SJSA1 (cell line): ENCODE measurements at regions not wholly inside any gene's neighbourhood (a gene's known extent, or its start where the extent isn't known, plus 50 kb on each side); places are given as distances from the start of the nearest gene placed in this dataset.

ENCODE experiments used
- DNase-seq, 2 experiments: peaks; one replicate each; pipeline ENCODE4 v3.0.0-alpha.2; 2015 to 2020; ENCODE audit warnings: low spot score in 2 of 2, low read depth in 1 of 2
- H3K27ac ChIP-seq: fragments of 250-450 bp; sonication (Bioruptor Pico); 2 replicates; pipeline ENCODE4 v1.5.1; 2020; ENCODE audit warnings: mild to moderate bottlenecking, moderate library complexity
- H3K27me3 ChIP-seq: fragments of 250-450 bp; sonication (Bioruptor Pico); replicated peaks from 2 replicates; pipeline ENCODE4 v1.5.1; 2020; ENCODE audit warnings: mild to moderate bottlenecking, moderate library complexity
- H3K36me3 ChIP-seq: fragments of 250-450 bp; sonication (Bioruptor Pico); 2 replicates; pipeline ENCODE4 v1.5.1; 2020; ENCODE audit warnings: mild to moderate bottlenecking
- H3K4me1 ChIP-seq: fragments of 250-450 bp; sonication (Bioruptor Pico); replicated peaks from 2 replicates; pipeline ENCODE4 v1.6.1; 2021; ENCODE audit warnings: mild to moderate bottlenecking
- H3K4me3 ChIP-seq: fragments of 250-450 bp; sonication (Bioruptor Pico); 2 replicates; pipeline ENCODE4 v1.5.1; 2020; ENCODE audit warnings: mild to moderate bottlenecking
- H3K9me3 ChIP-seq: fragments of 250-450 bp; sonication (Bioruptor Pico); replicated peaks from 2 replicates; pipeline ENCODE4 v1.5.1; 2020; ENCODE audit warnings: mild to moderate bottlenecking

DNA sequence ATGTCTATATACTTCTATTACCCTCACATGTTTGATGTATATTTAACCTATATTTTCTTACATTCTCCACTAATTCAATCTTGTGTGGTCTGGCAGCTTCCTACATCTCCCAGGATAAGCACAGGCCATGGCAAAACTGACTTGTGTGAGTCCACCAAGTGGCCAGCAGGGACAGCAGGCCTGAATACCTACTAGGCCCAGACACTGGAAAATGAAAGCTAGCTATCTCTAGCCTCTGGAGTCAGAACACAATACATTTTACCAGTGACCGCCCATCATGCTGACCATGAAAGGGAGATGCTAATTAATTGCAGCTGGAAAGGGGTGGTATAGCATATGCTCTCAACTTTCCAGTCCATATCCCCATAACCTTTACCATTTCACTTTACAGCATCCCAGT is 132.3 kb downstream of the PCTP start:
- Histone ChIP-seq H3K36me3 (no peaks in the 10 kb centered on the region), H3K27ac (no peak overlapping the region), H3K27me3 (no peaks in the 10 kb centered on the region), H3K4me3 (no peak overlapping the region), H3K4me1 (peaks cover 17% of the 10 kb centered on the region), H3K9me3 (peaks cover under 1% of the 10 kb centered on the region; the same call in 1 of the 2 replicates)
- DNase-seq: no peak

DNA sequence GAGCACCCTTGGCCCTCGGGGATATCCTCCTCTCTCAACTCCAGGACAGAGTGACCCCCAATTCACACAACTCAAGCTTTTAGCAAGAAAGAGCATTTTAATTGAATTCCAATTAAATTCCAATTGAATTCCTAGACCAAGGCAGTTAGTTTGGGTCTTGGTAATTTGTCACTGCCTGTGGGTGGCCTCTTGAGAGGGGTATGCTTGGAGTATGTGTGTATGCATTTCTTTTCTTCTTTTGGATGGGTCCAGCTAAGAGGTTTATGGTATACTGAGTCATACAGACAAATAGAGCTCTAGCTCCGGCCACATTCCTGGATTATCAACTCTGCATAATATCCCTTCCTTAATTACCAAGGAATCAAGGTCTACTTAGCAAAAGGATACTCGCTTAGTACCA is 136.7 kb downstream of the PCTP start:
- no peak overlapping the region for H3K4me3 ChIP-seq
- peak; percentile 78 to 87 for DNase-seq
- H3K27ac ChIP-seq: peak overlapping the region; percentile 67
- peaks cover 12% of the 10 kb centered on the region for H3K9me3 ChIP-seq
- H3K4me1 ChIP-seq: peaks cover 34% of the 10 kb centered on the region
- H3K27me3 ChIP-seq: no peaks in the 10 kb centered on the region
- no peaks in the 10 kb centered on the region for H3K36me3 ChIP-seq

DNA sequence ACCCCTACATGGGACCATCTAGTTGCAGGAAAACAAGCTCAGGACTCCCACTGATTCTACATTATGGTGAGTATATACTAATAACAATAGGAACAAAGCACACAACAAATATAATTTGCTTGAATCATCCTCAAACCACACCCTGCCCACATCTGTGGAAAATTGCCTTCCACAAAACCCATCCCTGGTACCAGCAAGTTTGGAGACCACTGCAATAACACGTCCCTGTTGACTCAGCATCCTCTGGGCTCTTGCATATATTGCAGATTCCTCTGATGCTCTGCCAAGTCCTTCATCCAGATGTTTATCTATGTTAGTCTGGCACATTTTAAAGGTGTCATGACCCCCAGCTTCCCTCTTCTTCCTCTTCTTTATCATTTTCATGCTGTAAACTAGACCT is 138.4 kb downstream of the PCTP start:
- Histone ChIP-seq H3K4me3 (no peak overlapping the region), H3K36me3 (no peaks in the 10 kb centered on the region), H3K9me3 (peaks cover 12% of the 10 kb centered on the region), H3K4me1 (peaks cover 31% of the 10 kb centered on the region), H3K27ac (no peak overlapping the region), H3K27me3 (no peaks in the 10 kb centered on the region)
- peak; percentile 51 to 67 for DNase-seq

DNA sequence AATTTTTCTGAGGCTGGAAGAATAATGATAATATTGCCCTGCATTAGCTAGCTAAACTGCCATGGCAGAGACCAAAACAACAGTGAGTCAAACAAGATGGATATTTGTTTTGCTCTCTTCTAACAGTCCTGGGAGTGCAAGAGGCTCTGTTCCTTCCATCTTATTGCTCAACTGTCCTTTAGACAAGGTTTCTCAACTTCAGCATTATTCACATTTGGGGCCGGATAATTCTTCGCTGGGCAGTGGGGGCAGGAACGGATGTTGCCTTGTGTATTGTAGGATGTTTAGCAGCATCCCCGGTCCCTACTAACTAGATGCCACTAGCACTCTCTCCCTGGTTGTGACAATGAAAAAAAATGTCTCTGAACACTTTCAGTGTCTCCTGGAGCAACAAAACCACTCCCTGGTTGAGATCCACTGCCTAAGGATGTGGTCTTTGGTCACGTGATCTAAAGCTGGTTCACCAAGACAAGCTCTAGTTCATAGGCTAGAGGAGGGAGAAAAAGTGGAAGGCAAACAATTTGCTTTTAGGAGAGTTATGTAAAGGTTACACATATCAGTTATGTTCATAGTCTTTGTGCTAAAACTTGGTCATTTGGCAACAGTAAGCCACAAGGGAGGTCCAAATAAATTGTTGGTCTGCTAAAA is 144.4 kb downstream of the PCTP start:
- no peaks in the 10 kb centered on the region for H3K36me3 ChIP-seq
- no peak overlapping the region for H3K4me3 ChIP-seq
- no peak for DNase-seq
- H3K4me1 ChIP-seq: peaks cover 14% of the 10 kb centered on the region
- no peak overlapping the region for H3K27ac ChIP-seq
- no peaks in the 10 kb centered on the region for H3K9me3 ChIP-seq
- H3K27me3 ChIP-seq: no peaks in the 10 kb centered on the region

DNA sequence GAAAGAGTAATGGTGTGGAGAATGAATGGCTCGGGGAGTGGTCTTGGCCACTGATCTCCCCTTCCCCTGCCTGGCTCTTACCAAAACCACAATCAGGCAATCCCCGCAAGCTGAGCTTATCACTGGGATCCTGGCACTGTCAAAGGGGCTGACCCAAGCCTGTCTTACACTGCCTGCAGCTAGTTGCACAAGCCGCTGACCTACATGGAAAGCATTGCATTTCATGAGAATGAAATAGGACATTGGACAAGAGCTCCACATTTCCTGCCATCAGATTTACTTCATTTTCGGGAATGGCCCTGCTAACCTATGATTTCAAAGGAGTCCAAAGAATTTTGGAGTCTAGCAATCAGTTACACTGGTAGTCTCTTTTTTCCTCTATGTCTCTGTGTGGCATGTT is 146.4 kb downstream of the PCTP start:
- H3K27me3 ChIP-seq: no peaks in the 10 kb centered on the region
- no peak overlapping the region for H3K4me3 ChIP-seq
- H3K9me3 ChIP-seq: no peaks in the 10 kb centered on the region
- H3K36me3 ChIP-seq: no peaks in the 10 kb centered on the region
- H3K4me1 ChIP-seq: peaks cover 25% of the 10 kb centered on the region
- H3K27ac ChIP-seq: no peak overlapping the region
- DNase-seq: no peak

DNA sequence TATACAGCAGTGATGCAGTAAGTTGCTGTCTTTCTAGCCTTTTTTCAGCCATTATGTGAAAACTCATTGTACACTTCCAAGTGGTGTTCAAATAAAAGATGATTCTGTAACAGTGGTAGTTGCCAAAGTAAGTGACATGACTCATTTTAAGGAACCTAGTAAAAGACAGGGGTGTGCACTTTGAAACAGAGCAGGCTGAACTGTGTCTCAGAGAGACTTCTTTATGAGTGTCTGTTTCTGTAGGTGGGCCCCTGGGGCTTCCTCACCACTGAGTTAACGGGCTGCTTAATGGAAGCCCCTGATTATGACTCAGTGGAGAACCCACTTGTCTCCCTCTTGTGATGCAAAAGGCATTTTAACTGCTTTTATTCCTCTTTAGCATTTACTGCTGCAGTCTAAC is 147.3 kb downstream of the PCTP start:
- H3K4me3 ChIP-seq: no peak overlapping the region
- no peaks in the 10 kb centered on the region for H3K36me3 ChIP-seq
- H3K4me1 ChIP-seq: peaks cover 34% of the 10 kb centered on the region
- no peaks in the 10 kb centered on the region for H3K27me3 ChIP-seq
- peak; percentile 41 to 51 for DNase-seq
- no peak overlapping the region for H3K27ac ChIP-seq
- H3K9me3 ChIP-seq: no peaks in the 10 kb centered on the region

DNA sequence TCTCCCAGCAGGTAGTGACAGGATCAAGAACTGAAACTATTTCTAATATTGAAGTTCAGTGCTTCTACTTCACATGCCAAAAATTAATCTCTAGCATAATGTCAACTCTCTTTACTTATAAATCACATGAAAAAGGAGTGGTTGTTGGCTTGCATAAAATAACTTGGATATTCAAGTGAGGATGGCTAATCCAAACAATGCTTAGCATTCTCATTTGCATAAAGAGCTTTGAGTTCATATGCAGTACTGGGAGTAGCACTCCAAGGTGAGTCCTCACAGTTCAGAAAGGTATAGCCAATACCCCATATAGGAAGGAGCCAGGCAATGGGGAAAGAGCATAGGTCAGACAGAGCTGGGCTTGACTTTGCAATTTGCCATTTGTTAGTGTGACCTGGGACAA is 149.3 kb downstream of the PCTP start:
- Histone ChIP-seq H3K9me3 (no peaks in the 10 kb centered on the region), H3K27me3 (no peaks in the 10 kb centered on the region), H3K4me1 (peaks cover 43% of the 10 kb centered on the region), H3K36me3 (no peaks in the 10 kb centered on the region), H3K27ac (no peak overlapping the region), H3K4me3 (no peak overlapping the region)
- no peak for DNase-seq

DNA sequence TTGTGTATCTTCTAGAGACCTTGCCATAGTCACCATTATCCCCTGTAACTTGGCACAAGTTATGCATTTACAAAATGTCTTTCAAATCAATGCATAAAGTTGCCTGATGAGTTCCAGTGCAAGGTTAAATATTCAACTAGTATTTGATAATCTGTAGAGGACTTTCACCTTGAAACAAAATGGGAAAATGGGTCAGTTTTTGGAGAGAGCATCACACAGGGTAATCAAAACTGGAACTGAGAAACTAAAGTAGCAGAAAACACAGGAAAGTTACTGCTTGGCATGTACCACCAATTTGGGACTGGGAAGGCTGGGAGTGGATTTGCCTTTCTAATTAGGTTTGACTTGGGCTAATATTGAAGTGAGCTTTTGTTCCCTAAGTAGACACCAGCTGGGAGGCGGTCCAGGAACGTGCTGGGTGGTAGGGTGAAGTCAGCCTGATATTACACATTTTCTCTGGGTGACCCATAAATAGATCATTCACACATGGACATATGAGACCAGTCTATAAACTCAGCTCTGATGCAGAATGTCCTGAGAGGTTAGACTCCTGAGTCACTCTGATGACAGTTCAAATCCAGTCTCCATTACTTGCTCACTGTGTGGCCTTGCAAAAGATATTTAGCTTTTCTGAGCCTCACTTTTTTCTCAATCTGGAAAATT is 152.3 kb downstream of the PCTP start:
- peak; percentile 61 to 62 for DNase-seq
- peaks cover 36% of the 10 kb centered on the region for H3K4me1 ChIP-seq
- H3K4me3 ChIP-seq: no peak overlapping the region
- no peaks in the 10 kb centered on the region for H3K27me3 ChIP-seq
- no peaks in the 10 kb centered on the region for H3K36me3 ChIP-seq
- H3K9me3 ChIP-seq: no peaks in the 10 kb centered on the region
- H3K27ac ChIP-seq: no peak overlapping the region; the same call in 1 of the 2 replicates

DNA sequence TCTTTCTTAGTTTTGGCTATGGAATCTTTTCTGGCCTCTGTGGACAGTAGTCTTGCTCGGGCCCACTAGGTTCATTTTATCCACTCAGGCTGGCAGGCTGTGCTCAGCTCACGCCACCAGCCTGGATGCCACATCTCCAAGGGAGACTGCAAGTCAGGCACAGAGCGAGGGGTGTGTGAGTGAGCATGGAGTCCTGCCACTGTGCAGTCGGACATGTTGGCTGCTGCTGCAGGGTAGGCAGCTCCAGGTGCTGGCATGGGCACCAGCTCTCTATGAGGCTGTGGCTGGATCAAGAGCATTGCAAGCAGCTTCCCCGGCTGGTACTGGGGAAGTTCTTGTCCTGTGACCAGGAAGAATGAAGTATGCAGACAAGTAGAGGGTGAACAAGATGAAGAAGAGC is 158.9 kb downstream of the PCTP start:
- H3K4me1 ChIP-seq: no peaks in the 10 kb centered on the region
- H3K36me3 ChIP-seq: no peaks in the 10 kb centered on the region
- H3K27ac ChIP-seq: no peak overlapping the region
- DNase-seq: no peak
- H3K4me3 ChIP-seq: no peak overlapping the region
- H3K9me3 ChIP-seq: no peaks in the 10 kb centered on the region; the same call in 1 of the 2 replicates
- no peaks in the 10 kb centered on the region for H3K27me3 ChIP-seq

DNA sequence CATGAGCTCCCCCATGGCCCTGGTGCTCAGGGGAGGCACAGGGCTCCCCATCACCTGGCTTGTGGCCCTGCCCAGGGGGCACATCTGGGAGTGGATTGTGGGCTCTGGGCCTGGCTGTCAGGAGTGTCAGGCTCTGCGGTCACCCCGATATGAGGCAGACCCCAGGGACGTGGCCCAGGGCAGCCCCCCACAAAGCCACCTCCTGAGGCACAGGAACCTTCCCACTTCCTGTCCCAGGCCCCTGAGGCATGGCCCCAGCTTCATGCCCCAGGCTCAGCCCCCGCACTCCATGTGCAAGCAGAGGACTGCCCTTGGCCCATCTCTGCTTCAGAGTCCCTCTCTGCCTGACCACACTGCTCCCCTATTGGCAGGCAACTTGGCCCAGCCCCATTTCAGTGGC is 160.3 kb downstream of the PCTP start:
- Histone ChIP-seq H3K9me3 (no peaks in the 10 kb centered on the region; the same call in 1 of the 2 replicates), H3K27ac (no peak overlapping the region), H3K4me1 (no peaks in the 10 kb centered on the region), H3K4me3 (no peak overlapping the region), H3K36me3 (no peaks in the 10 kb centered on the region), H3K27me3 (no peaks in the 10 kb centered on the region)
- DNase-seq: no peak

DNA sequence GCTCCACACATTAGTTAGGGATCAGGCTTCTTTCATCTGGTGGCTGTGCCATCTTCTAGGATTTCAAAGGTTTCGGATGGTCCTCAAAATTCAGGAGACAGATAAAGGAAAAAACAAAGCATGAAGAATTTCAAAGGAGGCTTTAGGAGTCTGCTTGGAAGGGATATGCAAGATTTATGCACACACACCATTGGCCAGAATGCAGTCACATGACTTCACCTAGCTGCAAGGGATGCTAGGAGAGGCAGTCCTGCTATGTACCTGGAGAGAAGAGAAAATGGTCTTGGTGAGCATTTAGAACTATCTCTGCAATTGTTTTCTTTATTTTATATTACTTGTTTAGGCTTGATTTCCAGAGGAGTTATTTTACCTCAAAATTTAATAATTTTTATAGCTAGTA is 174.6 kb downstream of the PCTP start:
- Histone ChIP-seq H3K27me3 (no peaks in the 10 kb centered on the region), H3K4me3 (no peak overlapping the region), H3K27ac (no peak overlapping the region), H3K4me1 (no peaks in the 10 kb centered on the region), H3K36me3 (no peaks in the 10 kb centered on the region), H3K9me3 (no peaks in the 10 kb centered on the region)
- no peak for DNase-seq

DNA sequence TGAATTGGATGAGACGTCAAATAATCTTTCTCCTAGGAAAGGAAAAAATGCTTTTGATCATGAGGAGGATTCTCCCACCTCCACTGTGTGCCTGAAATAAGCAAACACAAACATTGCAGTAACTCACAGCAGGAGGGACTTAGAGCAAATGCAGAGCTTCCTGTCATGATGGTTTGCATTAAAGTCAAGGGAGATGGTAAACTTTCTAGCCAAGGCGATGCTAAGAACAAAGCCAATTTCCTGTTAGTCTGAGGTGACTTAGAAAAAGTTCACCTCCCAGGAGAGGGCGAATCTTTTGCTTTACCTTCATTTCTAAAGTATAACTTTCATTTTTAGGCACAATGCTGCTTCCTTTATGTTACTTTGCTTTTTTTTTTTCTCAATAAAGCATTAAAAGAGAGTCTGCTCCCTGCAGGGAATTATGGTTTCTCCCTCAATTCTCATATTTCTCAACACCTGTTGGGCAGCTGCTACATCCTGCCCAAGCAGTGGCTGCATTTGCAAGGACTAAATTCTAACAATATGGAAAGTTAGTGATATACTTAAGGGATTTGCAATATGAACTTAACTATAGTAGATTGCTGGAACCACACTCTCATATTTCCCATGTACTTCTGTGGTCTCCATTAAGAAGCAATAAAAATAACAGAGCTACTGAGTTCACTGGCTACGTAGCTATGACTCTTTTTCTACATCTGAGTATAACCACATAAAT is 175.6 kb downstream of the PCTP start:
- Histone ChIP-seq H3K4me1 (no peaks in the 10 kb centered on the region), H3K9me3 (no peaks in the 10 kb centered on the region), H3K27me3 (no peaks in the 10 kb centered on the region), H3K27ac (no peak overlapping the region), H3K36me3 (no peaks in the 10 kb centered on the region), H3K4me3 (no peak overlapping the region)
- no peak for DNase-seq

DNA sequence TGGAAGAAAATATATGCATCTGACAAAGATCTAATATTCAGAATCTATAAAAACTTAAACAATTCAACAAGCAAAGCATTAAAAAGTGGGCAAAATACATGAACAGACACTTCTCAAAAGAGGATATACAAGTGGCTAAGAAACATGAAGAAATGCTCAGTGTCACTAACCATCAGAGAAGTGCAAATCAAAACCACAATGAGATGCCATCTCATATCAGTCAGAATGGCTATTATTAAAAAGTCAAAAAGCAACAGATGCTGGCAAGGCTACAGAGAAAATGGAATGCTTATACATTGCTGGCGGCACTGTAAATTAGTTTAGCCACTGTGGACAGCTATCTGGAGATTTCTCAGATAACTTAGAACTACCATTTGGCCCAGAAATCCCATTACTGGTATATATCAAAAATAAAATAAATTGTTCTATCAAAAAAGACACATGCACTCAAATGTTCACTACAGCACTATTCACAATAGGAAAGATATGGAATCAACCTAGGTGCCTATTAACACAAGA is 179.5 kb downstream of the PCTP start:
- no peak for DNase-seq
- Histone ChIP-seq H3K9me3 (no peaks in the 10 kb centered on the region), H3K4me3 (no peak overlapping the region), H3K36me3 (no peaks in the 10 kb centered on the region), H3K27me3 (no peaks in the 10 kb centered on the region), H3K4me1 (no peaks in the 10 kb centered on the region), H3K27ac (no peak overlapping the region)

DNA sequence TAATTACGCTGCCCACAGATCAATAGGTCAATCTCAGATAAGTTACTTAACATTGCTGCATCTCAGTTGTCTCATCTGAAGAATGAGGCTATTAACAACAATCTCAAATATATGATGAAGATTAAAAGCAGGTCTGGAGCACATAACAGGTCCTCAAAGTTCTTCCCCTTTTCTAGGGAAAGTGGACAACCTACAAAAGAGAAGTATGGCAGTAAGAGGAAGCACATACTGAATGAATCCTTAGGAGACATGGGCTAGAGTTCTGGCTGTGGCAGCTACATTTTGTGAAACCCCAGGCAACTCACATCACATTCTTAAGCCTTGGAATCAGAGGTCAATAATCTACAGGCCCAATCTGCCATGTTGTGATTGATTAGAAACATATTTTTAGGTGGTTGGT is 180.6 kb downstream of the PCTP start:
- Histone ChIP-seq H3K9me3 (no peaks in the 10 kb centered on the region), H3K27ac (no peak overlapping the region), H3K4me3 (no peak overlapping the region), H3K4me1 (no peaks in the 10 kb centered on the region), H3K36me3 (no peaks in the 10 kb centered on the region), H3K27me3 (no peaks in the 10 kb centered on the region)
- no peak for DNase-seq
